ENCODE measurements at regions not wholly inside any gene's neighbourhood (a gene's known extent, or its start where the extent isn't known, plus 50 kb on each side); places are given as distances from the start of the nearest gene placed in this dataset.

GRCh38 chr5:107247427-107247826 lies 423.3 kb downstream of the EFNA5 start:
- Histone ChIP-seq H3K9me3 (ENCODE audit: low read depth) (no peaks in the 10 kb centered on the region), H3K36me3 (no peaks in the 10 kb centered on the region), H3K27me3 (no peaks in the 10 kb centered on the region), H3K4me3 (no peak overlapping the region), H3K27ac (no peak overlapping the region), H3K4me1 (ENCODE audit: low read depth) (no peaks in the 10 kb centered on the region)
- TF ChIP-seq, protein P1, sequence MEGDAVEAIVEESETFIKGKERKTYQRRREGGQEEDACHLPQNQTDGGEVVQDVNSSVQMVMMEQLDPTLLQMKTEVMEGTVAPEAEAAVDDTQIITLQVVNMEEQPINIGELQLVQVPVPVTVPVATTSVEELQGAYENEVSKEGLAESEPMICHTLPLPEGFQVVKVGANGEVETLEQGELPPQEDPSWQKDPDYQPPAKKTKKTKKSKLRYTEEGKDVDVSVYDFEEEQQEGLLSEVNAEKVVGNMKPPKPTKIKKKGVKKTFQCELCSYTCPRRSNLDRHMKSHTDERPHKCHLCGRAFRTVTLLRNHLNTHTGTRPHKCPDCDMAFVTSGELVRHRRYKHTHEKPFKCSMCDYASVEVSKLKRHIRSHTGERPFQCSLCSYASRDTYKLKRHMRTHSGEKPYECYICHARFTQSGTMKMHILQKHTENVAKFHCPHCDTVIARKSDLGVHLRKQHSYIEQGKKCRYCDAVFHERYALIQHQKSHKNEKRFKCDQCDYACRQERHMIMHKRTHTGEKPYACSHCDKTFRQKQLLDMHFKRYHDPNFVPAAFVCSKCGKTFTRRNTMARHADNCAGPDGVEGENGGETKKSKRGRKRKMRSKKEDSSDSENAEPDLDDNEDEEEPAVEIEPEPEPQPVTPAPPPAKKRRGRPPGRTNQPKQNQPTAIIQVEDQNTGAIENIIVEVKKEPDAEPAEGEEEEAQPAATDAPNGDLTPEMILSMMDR (IDR thresholded peaks at IDR 0.05; ENCODE audit: low read depth, low read length) = no peak
- no peak for DNase-seq (ENCODE audit: low read depth in 1 of 2, low spot score in 1 of 2)

- H3K9me3 ChIP-seq (ENCODE audit: low read depth) = no peaks in the 10 kb centered on the region
- H3K27ac ChIP-seq = no peak overlapping the region
- H3K27me3 ChIP-seq = no peaks in the 10 kb centered on the region
- TF ChIP-seq, protein P1 (IDR thresholded peaks at IDR 0.05; ENCODE audit: low read depth, low read length) = no peak
- H3K36me3 ChIP-seq = no peaks in the 10 kb centered on the region
- DNase-seq (ENCODE audit: low read depth in 1 of 2, low spot score in 1 of 2) = no peak
- no peaks in the 10 kb centered on the region for H3K4me1 ChIP-seq (ENCODE audit: low read depth)
- no peak overlapping the region for H3K4me3 ChIP-seq
Observed at GRCh38 chr5:107243220-107243579, 427.5 kb downstream of the EFNA5 start.

GRCh38 chr5:107242411-107243219 lies 428.1 kb downstream of the EFNA5 start:
- Histone ChIP-seq H3K36me3 (no peaks in the 10 kb centered on the region), H3K4me3 (no peak overlapping the region), H3K27me3 (no peaks in the 10 kb centered on the region), H3K9me3 (ENCODE audit: low read depth) (no peaks in the 10 kb centered on the region), H3K4me1 (ENCODE audit: low read depth) (no peaks in the 10 kb centered on the region), H3K27ac (no peak overlapping the region)
- no peak for DNase-seq (ENCODE audit: low read depth in 1 of 2, low spot score in 1 of 2)
- TF ChIP-seq, protein P1 (IDR thresholded peaks at IDR 0.05; ENCODE audit: low read depth, low read length) = no peak

- Histone ChIP-seq H3K27me3 (no peaks in the 10 kb centered on the region), H3K27ac (no peak overlapping the region), H3K36me3 (no peaks in the 10 kb centered on the region), H3K4me3 (no peak overlapping the region), H3K9me3 (ENCODE audit: low read depth) (no peaks in the 10 kb centered on the region), H3K4me1 (ENCODE audit: low read depth) (no peaks in the 10 kb centered on the region)
- DNase-seq (ENCODE audit: low read depth in 1 of 2, low spot score in 1 of 2) = no peak
- TF ChIP-seq, protein P1 (IDR thresholded peaks at IDR 0.05; ENCODE audit: low read depth, low read length) = no peak
Observed at GRCh38 chr5:107241841-107242240, 428.9 kb downstream of the EFNA5 start.

DNA sequence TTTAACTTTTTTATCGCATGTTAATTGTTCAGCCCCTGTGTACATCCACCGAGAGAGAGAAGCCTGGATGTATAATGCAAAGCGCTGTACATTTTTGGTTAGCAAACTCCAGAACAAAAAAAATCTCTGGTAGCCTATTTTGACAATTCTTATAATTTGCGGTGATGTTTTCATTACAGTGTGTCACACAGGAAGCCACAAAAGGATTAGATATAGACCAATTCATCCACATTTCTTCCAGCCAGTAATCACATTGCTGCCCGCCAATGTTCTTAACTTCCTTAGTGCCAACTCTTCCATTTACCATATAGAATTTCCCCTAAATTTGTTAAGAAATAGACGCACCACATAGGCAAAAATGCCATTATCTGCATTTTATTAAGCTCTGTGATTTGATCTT lies 435.6 kb downstream of the EFNA5 start:
- Histone ChIP-seq H3K36me3 (no peaks in the 10 kb centered on the region), H3K27me3 (no peaks in the 10 kb centered on the region), H3K27ac (no peak overlapping the region), H3K4me1 (ENCODE audit: low read depth) (no peaks in the 10 kb centered on the region), H3K9me3 (ENCODE audit: low read depth) (no peaks in the 10 kb centered on the region), H3K4me3 (no peak overlapping the region)
- TF ChIP-seq, protein P1 (IDR thresholded peaks at IDR 0.05; ENCODE audit: low read depth, low read length) = no peak
- no peak for DNase-seq (ENCODE audit: low read depth in 1 of 2, low spot score in 1 of 2)
